HEK293 (cell line): ENCODE measurements at regions not wholly inside any gene's neighbourhood (a gene's known extent, or its start where the extent isn't known, plus 50 kb on each side); places are given as distances from the start of the nearest gene placed in this dataset.

ENCODE experiments used
- CTCF ChIA-PET: fragments of 350-600 bp; formaldehyde crosslinking; extraction: SDS; loops from one replicate; lab custom pipeline; 2021; ENCODE audit warnings: antibody characterized with exemption; lab: Yijun Ruan, JAX
- POLR2A ChIA-PET: fragments of 300-600 bp; formaldehyde crosslinking; extraction: SDS; loops from one replicate; lab custom pipeline; 2020; ENCODE audit warnings: antibody characterized with exemption, inconsistent platforms; lab: Yijun Ruan, JAX
- H3K27ac ChIP-seq: fragments of 200-500 bp; sonication (Bioruptor generic); 2 replicates; pipeline ENCODE4 v1.5.1; 2014; ENCODE audit warnings: low read depth, low read length, control low read depth, inconsistent platforms; ENCODE audit errors: extremely low read depth
- H3K36me3 ChIP-seq, 2 experiments: fragments of 200-500 bp in 1 of 2; sonication (Bioruptor generic) in 1 of 2; 1 replicate in 1 of 2; 2 replicates in 1 of 2; pipeline ENCODE4 v1.5.1; 2014 to 2017; ENCODE audit warnings: inconsistent platforms in 2 of 2, low read length in 2 of 2; ENCODE audit not compliant: control insufficient read depth in 2 of 2, insufficient read depth in 1 of 2
- H3K4me1 ChIP-seq: fragments of 200-500 bp; sonication (Bioruptor generic); 2 replicates; pipeline ENCODE4 v1.5.1; 2014; ENCODE audit warnings: mild to moderate bottlenecking, low read length, inconsistent platforms; ENCODE audit not compliant: control insufficient read depth, insufficient read depth
- H3K4me3 ChIP-seq: 2 replicates; pipeline ENCODE4 v1.5.1; 2011; ENCODE audit warnings: low read depth, mild to moderate bottlenecking, control low read depth, low read length, moderate library complexity
- H3K9me3 ChIP-seq: fragments of 200-500 bp; sonication (Bioruptor generic); 2 replicates; pipeline ENCODE4 v1.5.1; 2014; ENCODE audit warnings: low read depth, low read length, inconsistent platforms; ENCODE audit not compliant: control insufficient read depth, insufficient read depth
- GLI2 ChIP-seq: fragments of 450-650 bp; formaldehyde crosslinking; IDR thresholded peaks from 2 replicates; pipeline ENCODE4; 2017; ENCODE audit warnings: missing biosample characterization, missing genetic modification characterization, low read depth, borderline replicate concordance
- MZF1 ChIP-seq: fragments of 450-650 bp; formaldehyde crosslinking; IDR thresholded peaks from 2 replicates; pipeline ENCODE4 v1.5.1; 2017; ENCODE audit warnings: missing biosample characterization, missing genetic modification characterization, borderline replicate concordance
- OSR2 ChIP-seq: fragments of 450-650 bp; formaldehyde crosslinking; IDR thresholded peaks from 2 replicates; pipeline ENCODE4 v1.5.1; 2016; ENCODE audit warnings: missing biosample characterization, missing genetic modification characterization
- RBAK ChIP-seq: fragments of 450-650 bp; formaldehyde crosslinking; IDR thresholded peaks from 2 replicates; pipeline ENCODE4 v1.5.1; 2016; ENCODE audit warnings: missing biosample characterization, missing genetic modification characterization
- SALL2 ChIP-seq: fragments of 450-650 bp; formaldehyde crosslinking; IDR thresholded peaks from 2 replicates; pipeline ENCODE4 v1.5.0; 2017; ENCODE audit warnings: missing biosample characterization, mild to moderate bottlenecking, missing genetic modification characterization, borderline replicate concordance
- SETDB1 ChIP-seq: IDR thresholded peaks from one replicate; pipeline ENCODE4 v1.6.1; 2017; ENCODE audit warnings: mild to moderate bottlenecking, low read length, moderate library complexity, mixed read lengths; ENCODE audit not compliant: insufficient read length
- ZBTB10 ChIP-seq: fragments of 450-650 bp; formaldehyde crosslinking; IDR thresholded peaks from 2 replicates; pipeline ENCODE4 v1.5.1; 2016; ENCODE audit warnings: missing biosample characterization, missing genetic modification characterization
- ZBTB17 ChIP-seq: fragments of 450-650 bp; formaldehyde crosslinking; IDR thresholded peaks from 2 replicates; pipeline ENCODE4 v1.5.1; 2016; ENCODE audit warnings: missing biosample characterization, missing genetic modification characterization
- ZBTB44 ChIP-seq: fragments of 450-650 bp; IDR thresholded peaks from 2 replicates; pipeline ENCODE4 v1.5.1; 2018; ENCODE audit warnings: missing biosample characterization, mild to moderate bottlenecking, missing genetic modification characterization
- ZBTB48 ChIP-seq: fragments of 450-650 bp; formaldehyde crosslinking; IDR thresholded peaks from 2 replicates; pipeline ENCODE4 v1.5.1; 2016; ENCODE audit warnings: missing biosample characterization, missing genetic modification characterization
- ZBTB8A ChIP-seq: fragments of 450-650 bp; formaldehyde crosslinking; IDR thresholded peaks from 2 replicates; pipeline ENCODE4 v1.5.1; 2016; ENCODE audit warnings: missing biosample characterization, missing genetic modification characterization
- ZNF112 ChIP-seq: fragments of 450-650 bp; formaldehyde crosslinking; IDR thresholded peaks from 2 replicates; pipeline ENCODE4 v1.5.0; 2017; ENCODE audit warnings: missing biosample characterization, missing genetic modification characterization
- ZNF138 ChIP-seq: fragments of 450-650 bp; formaldehyde crosslinking; IDR thresholded peaks from 2 replicates; pipeline ENCODE4 v1.5.1; 2016; ENCODE audit warnings: missing biosample characterization, missing genetic modification characterization, borderline replicate concordance
- ZNF175 ChIP-seq: fragments of 450-650 bp; formaldehyde crosslinking; IDR thresholded peaks from 2 replicates; pipeline ENCODE4 v1.5.1; 2016; ENCODE audit warnings: missing biosample characterization, missing genetic modification characterization
- ZNF354C ChIP-seq: fragments of 450-650 bp; formaldehyde crosslinking; IDR thresholded peaks from 2 replicates; pipeline ENCODE4 v1.5.1; 2016; ENCODE audit warnings: missing biosample characterization, missing genetic modification characterization, low read depth, borderline replicate concordance
- ZNF37A ChIP-seq: fragments of 450-650 bp; IDR thresholded peaks from 2 replicates; pipeline ENCODE4 v1.5.1; 2018; ENCODE audit warnings: missing biosample characterization, missing genetic modification characterization
- ZNF473 ChIP-seq: fragments of 450-650 bp; formaldehyde crosslinking; IDR thresholded peaks from 2 replicates; pipeline ENCODE4 v1.5.1; 2017; ENCODE audit warnings: missing biosample characterization, missing genetic modification characterization
- ZNF48 ChIP-seq: fragments of 450-650 bp; formaldehyde crosslinking; IDR thresholded peaks from 2 replicates; pipeline ENCODE4 v1.5.1; 2016; ENCODE audit warnings: missing biosample characterization, missing genetic modification characterization
- ZNF548 ChIP-seq: fragments of 450-650 bp; formaldehyde crosslinking; IDR thresholded peaks from 2 replicates; pipeline ENCODE4 v1.5.1; 2016; ENCODE audit warnings: missing biosample characterization, missing genetic modification characterization
- ZNF626 ChIP-seq: fragments of 450-650 bp; sonication (Bioruptor Pico); formaldehyde crosslinking; IDR thresholded peaks from 2 replicates; pipeline ENCODE4 v1.5.1; 2018; ENCODE audit warnings: missing biosample characterization, missing genetic modification characterization, inconsistent platforms
- ZNF629 ChIP-seq: fragments of 450-650 bp; formaldehyde crosslinking; IDR thresholded peaks from 2 replicates; pipeline ENCODE4 v1.5.1; 2017; ENCODE audit warnings: missing biosample characterization, missing genetic modification characterization
- ZNF664 ChIP-seq: fragments of 450-650 bp; formaldehyde crosslinking; IDR thresholded peaks from 2 replicates; pipeline ENCODE4 v1.5.1; 2016; ENCODE audit warnings: missing biosample characterization, missing genetic modification characterization
- ZNF677 ChIP-seq: fragments of 450-650 bp; IDR thresholded peaks from 2 replicates; pipeline ENCODE4 v1.5.0; 2018; ENCODE audit warnings: missing biosample characterization, mild to moderate bottlenecking, missing genetic modification characterization, moderate library complexity
- ZXDB ChIP-seq: fragments of 450-650 bp; formaldehyde crosslinking; IDR thresholded peaks from 2 replicates; pipeline ENCODE4 v1.5.1; 2016; ENCODE audit warnings: missing biosample characterization, missing genetic modification characterization
- TF ChIP-seq, protein P1 (sequence below): fragments of 450-650 bp; formaldehyde crosslinking; IDR thresholded peaks from 2 replicates; pipeline ENCODE4 v1.5.1; 2016; ENCODE audit warnings: missing biosample characterization, missing genetic modification characterization
- TF ChIP-seq, protein P2 (sequence below): fragments of 450-650 bp; formaldehyde crosslinking; IDR thresholded peaks from 2 replicates; pipeline ENCODE4 v1.5.1; 2016; ENCODE audit warnings: missing biosample characterization, missing genetic modification characterization

DNA sequence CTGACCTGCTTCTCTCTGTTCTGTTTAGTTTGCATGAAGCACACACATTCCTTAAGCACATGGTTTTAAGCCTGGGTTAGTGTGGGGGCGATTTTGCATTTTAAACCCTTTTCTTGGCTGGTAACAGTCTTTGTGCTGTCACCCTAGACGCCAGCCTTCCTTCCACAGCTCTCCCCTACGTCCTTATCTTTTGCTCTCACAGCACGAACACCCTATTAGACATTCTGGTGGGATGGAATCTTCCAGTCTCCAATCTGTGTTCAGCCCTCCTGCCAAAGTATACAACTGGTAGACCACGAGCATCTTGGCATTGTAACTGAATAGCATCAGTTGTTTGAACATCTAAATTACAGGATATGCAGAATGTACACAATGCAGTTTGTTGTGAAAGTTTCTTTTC lies 316.9 kb upstream of the IRX2 start:
- TF ChIP-seq RBAK (tag by site-specific recombination) (no peak), ZBTB8A (no peak), ZNF354C (tag by site-specific recombination) (no peak), ZNF175 (tag by site-specific recombination) (no peak), GLI2 (tag by site-specific recombination) (no peak), ZNF48 (tag by site-specific recombination) (no peak), ZBTB48 (tag by site-specific recombination) (no peak), ZNF473 (no peak), ZNF664 (tag by site-specific recombination) (no peak), ZXDB (tag by site-specific recombination) (no peak), SALL2 (no peak), ZNF626 (tag by site-specific recombination) (no peak), ZBTB17 (no peak), ZNF629 (tag by site-specific recombination) (no peak), MZF1 (tag by site-specific recombination) (no peak), ZNF138 (tag by site-specific recombination) (no peak), ZNF112 (tag by site-specific recombination) (no peak)
- TF ChIP-seq, protein P1, sequence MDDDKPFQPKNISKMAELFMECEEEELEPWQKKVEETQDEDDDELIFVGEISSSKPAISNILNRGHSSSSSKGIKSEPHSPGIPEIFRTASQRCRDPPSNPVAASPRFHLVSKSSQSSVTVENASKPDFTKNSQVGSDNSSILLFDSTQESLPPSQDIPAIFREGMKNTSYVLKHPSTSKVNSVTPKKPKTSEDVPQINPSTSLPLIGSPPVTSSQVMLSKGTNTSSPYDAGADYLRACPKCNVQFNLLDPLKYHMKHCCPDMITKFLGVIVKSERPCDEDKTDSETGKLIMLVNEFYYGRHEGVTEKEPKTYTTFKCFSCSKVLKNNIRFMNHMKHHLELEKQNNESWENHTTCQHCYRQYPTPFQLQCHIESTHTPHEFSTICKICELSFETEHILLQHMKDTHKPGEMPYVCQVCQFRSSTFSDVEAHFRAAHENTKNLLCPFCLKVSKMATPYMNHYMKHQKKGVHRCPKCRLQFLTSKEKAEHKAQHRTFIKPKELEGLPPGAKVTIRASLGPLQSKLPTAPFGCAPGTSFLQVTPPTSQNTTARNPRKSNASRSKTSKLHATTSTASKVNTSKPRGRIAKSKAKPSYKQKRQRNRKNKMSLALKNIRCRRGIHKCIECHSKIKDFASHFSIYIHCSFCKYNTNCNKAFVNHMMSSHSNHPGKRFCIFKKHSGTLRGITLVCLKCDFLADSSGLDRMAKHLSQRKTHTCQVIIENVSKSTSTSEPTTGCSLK (tag by site-specific recombination): no peak
- TF ChIP-seq, protein P2, sequence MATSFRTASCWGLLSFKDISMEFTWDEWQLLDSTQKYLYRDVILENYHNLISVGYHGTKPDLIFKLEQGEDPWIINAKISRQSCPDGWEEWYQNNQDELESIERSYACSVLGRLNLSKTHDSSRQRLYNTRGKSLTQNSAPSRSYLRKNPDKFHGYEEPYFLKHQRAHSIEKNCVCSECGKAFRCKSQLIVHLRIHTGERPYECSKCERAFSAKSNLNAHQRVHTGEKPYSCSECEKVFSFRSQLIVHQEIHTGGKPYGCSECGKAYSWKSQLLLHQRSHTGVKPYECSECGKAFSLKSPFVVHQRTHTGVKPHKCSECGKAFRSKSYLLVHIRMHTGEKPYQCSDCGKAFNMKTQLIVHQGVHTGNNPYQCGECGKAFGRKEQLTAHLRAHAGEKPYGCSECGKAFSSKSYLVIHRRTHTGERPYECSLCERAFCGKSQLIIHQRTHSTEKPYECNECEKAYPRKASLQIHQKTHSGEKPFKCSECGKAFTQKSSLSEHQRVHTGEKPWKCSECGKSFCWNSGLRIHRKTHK (tag by site-specific recombination): no peak
- no peak overlapping the region for H3K4me3 ChIP-seq
- ChIA-PET CTCF (interaction anchor here (0.7 kb wide), 1 partner anchor 255 kb away, joined by 3 read pairs; no protein-coding TSS in a partner anchor), POLR2A (no interaction called here)
- H3K9me3 ChIP-seq: no peaks in the 10 kb centered on the region
- H3K27ac ChIP-seq: no peak overlapping the region
- no peaks in the 10 kb centered on the region for H3K36me3 ChIP-seq
- no peaks in the 10 kb centered on the region for H3K4me1 ChIP-seq

GRCh38 chr5:3060283-3060682 lies 308.8 kb upstream of the IRX2 start:
- H3K36me3 ChIP-seq: no peaks in the 10 kb centered on the region
- POLR2A ChIA-PET: no interaction called here
- no peaks in the 10 kb centered on the region for H3K4me1 ChIP-seq
- CTCF ChIA-PET: no interaction called here
- no peak overlapping the region for H3K4me3 ChIP-seq
- no peaks in the 10 kb centered on the region for H3K9me3 ChIP-seq
- H3K27ac ChIP-seq: no peak overlapping the region
- TF ChIP-seq ZBTB10 (tag by site-specific recombination) (no peak), OSR2 (tag by site-specific recombination) (no peak), ZNF548 (tag by site-specific recombination) (no peak), ZNF37A (tag by site-specific recombination) (no peak), ZNF677 (tag by site-specific recombination) (no peak), SETDB1 (peak; percentile 58), ZBTB44 (tag by site-specific recombination) (no peak)
